B cell (primary cell): ENCODE measurements at regions not wholly inside any gene's neighbourhood (a gene's known extent, or its start where the extent isn't known, plus 50 kb on each side); places are given as distances from the start of the nearest gene placed in this dataset.

Experiments
- ATAC-seq: fragments of 200-7000 bp; cut with Tn5 transposase; one replicate; pipeline ENCODE4 v1.10.0; 2021; ENCODE audit warnings: low read depth, mild to moderate bottlenecking, moderate number of reproducible peaks, moderate library complexity
- CTCF ChIA-PET: fragments of 350-600 bp; sonication (Branson Sonifier 250); formaldehyde crosslinking; loops from one replicate; lab custom pipeline; 2021; ENCODE audit warnings: antibody characterized with exemption, inconsistent platforms; lab: Charles Lee
- POLR2A ChIA-PET: fragments of 350-600 bp; sonication (Branson Sonifier 250); formaldehyde crosslinking; loops from one replicate; lab custom pipeline; 2021; ENCODE audit warnings: antibody characterized with exemption; lab: Charles Lee
- DNase-seq: peaks from one replicate; pipeline ENCODE4 v3.0.0; 2013
- H2AFZ ChIP-seq: 2 replicates; pipeline ENCODE4 v1.6.1; 2012; ENCODE audit warnings: mild to moderate bottlenecking, low read depth, low read length; ENCODE audit not compliant: insufficient read depth, poor library complexity, severe bottlenecking
- H3K27ac ChIP-seq, 2 donors: 1 replicate in 1 of 2; 2 replicates in 1 of 2; pipeline ENCODE4 v1.5.1; 2012 to 2013; ENCODE audit warnings: low read length in 2 of 2, mild to moderate bottlenecking in 2 of 2, moderate library complexity in 1 of 2
- H3K27me3 ChIP-seq, 4 experiments: fragments of 200-600 bp in 1 of 4; sonication (generic) in 1 of 4; replicated peaks in 1 of 4; 1 replicate in 2 of 4; 2 replicates in 2 of 4; pipeline versions ENCODE4 v1.6.1 to v1.7.0; 2013 to 2016; ENCODE audit warnings: low read length in 3 of 4, mild to moderate bottlenecking in 2 of 4, mixed read lengths in 1 of 4, moderate library complexity in 1 of 4; ENCODE audit not compliant: insufficient read depth in 4 of 4, control insufficient read depth in 3 of 4; ENCODE audit errors: control extremely low read depth in 1 of 4
- H3K36me3 ChIP-seq, 2 experiments: replicated peaks in 1 of 2; 1 replicate in 1 of 2; 2 replicates in 1 of 2; pipeline versions ENCODE4 v1.6.1 to v1.7.1; 2013; ENCODE audit warnings: low read length in 1 of 2; ENCODE audit not compliant: insufficient read depth in 2 of 2, control insufficient read depth in 1 of 2; ENCODE audit errors: control extremely low read depth in 1 of 2, extremely low read depth in 1 of 2
- H3K4me1 ChIP-seq, 2 donors: fragments of 200-600 bp in 1 of 2; sonication (generic) in 1 of 2; 1 replicate in 1 of 2; 2 replicates in 1 of 2; pipeline versions ENCODE4 v1.5.1 to v1.6.1; 2013 to 2017; ENCODE audit warnings: low read length in 2 of 2; ENCODE audit not compliant: control insufficient read depth in 2 of 2, insufficient read depth in 2 of 2
- H3K4me2 ChIP-seq: replicated peaks from 2 replicates; pipeline ENCODE3; 2012; ENCODE audit warnings: mild to moderate bottlenecking, low read depth, low read length; ENCODE audit not compliant: poor library complexity, severe bottlenecking
- H3K4me3 ChIP-seq, 5 experiments: fragments of 200-600 bp in 1 of 5; sonication (generic) in 1 of 5; 1 replicate in 3 of 5; 2 replicates in 2 of 5; pipeline versions ENCODE4 v1.5.1 to v1.7.0; 2011 to 2016; ENCODE audit warnings: low read length in 4 of 5, mild to moderate bottlenecking in 4 of 5, low read depth in 2 of 5, control low read depth in 1 of 5, moderate library complexity in 1 of 5; ENCODE audit not compliant: insufficient read depth in 1 of 5; ENCODE audit errors: control extremely low read depth in 1 of 5, extremely low read depth in 1 of 5
- H3K79me2 ChIP-seq: fragments of 200-600 bp; sonication (generic); one replicate; pipeline ENCODE4 v1.6.0; 2016; ENCODE audit warnings: low read length; ENCODE audit not compliant: control insufficient read depth, insufficient read depth
- H3K9ac ChIP-seq: fragments of 200-600 bp; sonication (generic); 2 replicates; pipeline ENCODE4 v1.6.1; 2017; ENCODE audit warnings: mild to moderate bottlenecking, low read length, moderate library complexity
- H3K9me3 ChIP-seq, 3 donors: one replicate each; pipeline versions ENCODE4 v1.6.1 to v1.7.1; 2013; ENCODE audit warnings: low read length in 2 of 3; ENCODE audit not compliant: control insufficient read depth in 2 of 3, insufficient read depth in 1 of 3; ENCODE audit errors: control extremely low read depth in 1 of 3
- H4K20me1 ChIP-seq: 2 replicates; pipeline ENCODE4 v1.6.0; 2012; ENCODE audit warnings: mild to moderate bottlenecking, low read length; ENCODE audit not compliant: insufficient read depth, control insufficient read depth, poor library complexity, severe bottlenecking
- H3K27ac Mint-ChIP-seq: one replicate; pipeline ENCODE4 v1.8.0; 2021; ENCODE audit warnings: mixed read lengths
- H3K27me3 Mint-ChIP-seq: one replicate; pipeline ENCODE4 v1.8.0; 2021; ENCODE audit warnings: mixed read lengths
- H3K4me1 Mint-ChIP-seq: one replicate; pipeline ENCODE4 v1.8.0; 2021; ENCODE audit warnings: mixed read lengths
- H3K4me3 Mint-ChIP-seq: one replicate; pipeline ENCODE4 v1.8.0; 2021; ENCODE audit warnings: mixed read lengths
- H3K9me3 Mint-ChIP-seq: one replicate; pipeline ENCODE4 v1.8.0; 2022; ENCODE audit warnings: mixed read lengths; ENCODE audit not compliant: insufficient read depth
- CTCF ChIP-seq: fragments of 200-600 bp; IDR thresholded peaks from one replicate; pipeline ENCODE4 v1.8.0; 2022; ENCODE audit warnings: antibody characterized with exemption, mild to moderate bottlenecking
- EZH2 ChIP-seq: IDR thresholded peaks from 2 replicates; pipeline ENCODE4 v1.6.1; 2012; ENCODE audit warnings: borderline replicate concordance, low read depth, mild to moderate bottlenecking, moderate library complexity, low read length; ENCODE audit not compliant: insufficient read depth, poor library complexity, severe bottlenecking
- WGBS: methylation state at CpG from one replicate; pipeline ENCODE4 v1.1.5; 2013; ENCODE audit warnings: missing lambda C conversion rate; ENCODE audit not compliant: insufficient coverage; 5-methylcytosine and 5-hydroxymethylcytosine counted together
- intact Hi-C: fragments of 100-400 bp; cut with micrococcal nuclease; formaldehyde crosslinking; loops from one replicate; pipeline ENCODE4 v1.10.0; 2022

DNA sequence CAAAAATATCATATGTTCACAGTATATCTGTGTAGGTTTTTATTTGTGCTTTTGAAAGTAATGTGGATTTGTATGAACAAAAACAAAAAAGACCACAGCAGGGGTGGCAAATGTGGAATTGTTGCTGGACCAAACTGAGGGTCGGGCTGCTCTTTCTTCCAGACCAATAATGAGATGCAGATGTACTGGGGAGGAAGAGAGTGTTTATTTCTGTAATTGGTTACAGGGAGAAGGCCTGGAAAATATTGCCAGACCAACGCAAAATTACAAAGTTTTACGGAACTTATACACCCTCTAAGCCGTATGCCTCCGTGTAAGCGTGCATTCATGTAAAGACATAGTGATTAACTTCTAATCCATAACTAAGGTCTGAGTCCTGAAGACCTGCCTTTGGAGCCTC lies 353.9 kb upstream of the C16orf82 start:
- ChIA-PET CTCF (no interaction called here), POLR2A (no interaction called here)
- Histone ChIP-seq H2AFZ (no peak overlapping the region), H3K9ac (no peak overlapping the region), H3K9me3 (peaks cover 0 to 18% (median 2%) of the 10 kb centered on the region in 3 donors), H3K4me2 (no peak overlapping the region), H3K4me3 (no peak overlapping the region), H3K27ac (no peak overlapping the region), H3K79me2 (no peaks in the 10 kb centered on the region), H3K36me3 (no peaks in the 10 kb centered on the region), H3K4me1 (no peaks in the 10 kb centered on the region), H4K20me1 (no peaks in the 10 kb centered on the region), H3K27me3 (peaks cover 0 to 11% (median 5%) of the 10 kb centered on the region in 4 experiments)
- ATAC-seq = no peak
- peaks cover 7% of the 10 kb centered on the region for H3K9me3 Mint-ChIP-seq
- intact Hi-C loops = no loop called here
- WGBS = no CpG with 5 or more reads among the region's 6 CpGs
- peaks cover 19% of the 10 kb centered on the region for H3K27me3 Mint-ChIP-seq
- TF ChIP-seq EZH2 = no peak
- TF ChIP-seq CTCF = no peak
- no peaks in the 10 kb centered on the region for H3K4me1 Mint-ChIP-seq
- no peak overlapping the region for H3K4me3 Mint-ChIP-seq
- DNase-seq = no peak
- H3K27ac Mint-ChIP-seq = no peak overlapping the region

GRCh38 chr16:26715969-26716368 lies 350.8 kb upstream of the C16orf82 start:
- H4K20me1 ChIP-seq = no peaks in the 10 kb centered on the region
- H3K4me3 ChIP-seq = no peak overlapping the region
- POLR2A ChIA-PET = no interaction called here
- H3K79me2 ChIP-seq = no peaks in the 10 kb centered on the region
- H3K4me2 ChIP-seq = no peak overlapping the region
- H3K9ac ChIP-seq = no peak overlapping the region
- peaks cover 0 to 8% (median 0%) of the 10 kb centered on the region in 3 donors for H3K9me3 ChIP-seq
- peaks cover 12% of the 10 kb centered on the region for H3K27me3 Mint-ChIP-seq
- no CpG with 5 or more reads among the region's 1 CpG for WGBS
- TF ChIP-seq CTCF (no peak), EZH2 (no peak)
- H2AFZ ChIP-seq = no peak overlapping the region
- H3K9me3 Mint-ChIP-seq = no peaks in the 10 kb centered on the region
- no peak overlapping the region for H3K4me3 Mint-ChIP-seq
- H3K27me3 ChIP-seq = peaks cover 0 to 9% (median 3%) of the 10 kb centered on the region in 4 experiments
- no peak overlapping the region for H3K27ac Mint-ChIP-seq
- ATAC-seq = no peak
- no peak overlapping the region for H3K27ac ChIP-seq
- DNase-seq = no peak
- H3K4me1 ChIP-seq = no peaks in the 10 kb centered on the region
- no peaks in the 10 kb centered on the region for H3K36me3 ChIP-seq
- CTCF ChIA-PET = no interaction called here
- intact Hi-C loops = no loop called here
- no peaks in the 10 kb centered on the region for H3K4me1 Mint-ChIP-seq
